PFSK-1 (cell line): ENCODE measurements at regions not wholly inside any gene's neighbourhood (a gene's known extent, or its start where the extent isn't known, plus 50 kb on each side); places are given as distances from the start of the nearest gene placed in this dataset.

Source experiments
- POLR2AphosphoS5 ChIP-seq: IDR thresholded peaks from 2 replicates; pipeline ENCODE4 v1.6.1; 2012; ENCODE audit warnings: low read depth, mild to moderate bottlenecking, control low read depth, low read length, moderate library complexity
- SIN3A ChIP-seq: IDR thresholded peaks from 2 replicates; pipeline ENCODE4 v1.6.1; 2012; ENCODE audit warnings: mild to moderate bottlenecking, low read length, moderate library complexity, borderline replicate concordance; ENCODE audit not compliant: insufficient read depth
- TAF1 ChIP-seq: IDR thresholded peaks from 2 replicates; pipeline ENCODE4 v1.6.1; 2012; ENCODE audit warnings: low read length, control low read depth, borderline replicate concordance; ENCODE audit not compliant: insufficient read depth

DNA sequence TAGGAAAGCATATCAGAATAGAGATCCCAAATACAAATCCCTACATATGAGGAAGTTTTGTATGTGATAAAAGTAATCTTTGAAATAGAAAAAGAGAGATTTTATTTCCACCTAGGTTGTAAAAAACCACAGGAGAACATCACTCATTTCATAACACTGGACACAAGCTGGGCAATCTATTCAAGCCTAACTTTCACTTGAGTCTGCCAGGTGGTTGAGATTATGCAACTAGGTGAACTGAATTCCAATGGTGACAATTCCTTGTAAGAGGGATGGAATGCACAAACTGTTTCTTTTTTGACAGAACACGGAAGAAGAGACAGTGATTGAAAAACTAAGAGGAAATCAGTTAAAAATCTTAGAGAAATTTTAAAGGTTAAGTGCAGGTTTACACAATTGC, 619.6 kb upstream of the TMEFF2 start:
- TF ChIP-seq POLR2AphosphoS5, result no peak
- TF ChIP-seq SIN3A, result no peak
- no peak for TF ChIP-seq TAF1
